Fibroblast of villous mesenchyme (primary cell): ENCODE measurements at regions not wholly inside any gene's neighbourhood (a gene's known extent, or its start where the extent isn't known, plus 50 kb on each side); places are given as distances from the start of the nearest gene placed in this dataset.

Source experiments
- DNase-seq: peaks from one replicate; pipeline ENCODE4 v3.0.0-alpha.2; 2010; ENCODE audit warnings: low read depth
- H3K4me3 ChIP-seq: 2 replicates; pipeline ENCODE4 v1.5.1; 2011; ENCODE audit warnings: low read depth, mild to moderate bottlenecking, low read length
- TF ChIP-seq, protein P1 (sequence below): IDR thresholded peaks from 2 replicates; pipeline ENCODE4 v1.5.1; 2012; ENCODE audit warnings: low read depth, mild to moderate bottlenecking, low read length; ENCODE audit not compliant: insufficient read depth

DNA sequence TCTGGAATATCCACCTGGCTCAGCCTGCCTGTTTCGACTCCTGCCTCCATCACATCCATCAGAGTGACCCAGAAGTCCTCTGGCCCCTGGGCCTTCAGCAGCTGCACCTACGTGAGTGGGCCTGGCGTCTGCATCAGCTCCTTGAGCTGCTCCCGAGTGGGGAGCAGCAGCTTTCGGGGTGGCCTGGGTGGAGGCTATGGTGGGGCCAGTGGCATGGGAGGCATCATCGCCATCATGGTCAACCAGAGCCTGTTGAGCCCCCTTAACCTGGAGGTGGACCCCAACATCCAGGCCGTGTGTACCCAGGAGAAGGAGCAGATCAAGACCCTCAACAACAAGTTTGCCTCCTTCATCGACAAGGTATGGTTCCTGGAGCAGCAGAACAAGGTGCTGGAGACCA lies 83.0 kb downstream of the SEC61B start:
- H3K4me3 ChIP-seq, result no peak overlapping the region
- TF ChIP-seq, protein P1, sequence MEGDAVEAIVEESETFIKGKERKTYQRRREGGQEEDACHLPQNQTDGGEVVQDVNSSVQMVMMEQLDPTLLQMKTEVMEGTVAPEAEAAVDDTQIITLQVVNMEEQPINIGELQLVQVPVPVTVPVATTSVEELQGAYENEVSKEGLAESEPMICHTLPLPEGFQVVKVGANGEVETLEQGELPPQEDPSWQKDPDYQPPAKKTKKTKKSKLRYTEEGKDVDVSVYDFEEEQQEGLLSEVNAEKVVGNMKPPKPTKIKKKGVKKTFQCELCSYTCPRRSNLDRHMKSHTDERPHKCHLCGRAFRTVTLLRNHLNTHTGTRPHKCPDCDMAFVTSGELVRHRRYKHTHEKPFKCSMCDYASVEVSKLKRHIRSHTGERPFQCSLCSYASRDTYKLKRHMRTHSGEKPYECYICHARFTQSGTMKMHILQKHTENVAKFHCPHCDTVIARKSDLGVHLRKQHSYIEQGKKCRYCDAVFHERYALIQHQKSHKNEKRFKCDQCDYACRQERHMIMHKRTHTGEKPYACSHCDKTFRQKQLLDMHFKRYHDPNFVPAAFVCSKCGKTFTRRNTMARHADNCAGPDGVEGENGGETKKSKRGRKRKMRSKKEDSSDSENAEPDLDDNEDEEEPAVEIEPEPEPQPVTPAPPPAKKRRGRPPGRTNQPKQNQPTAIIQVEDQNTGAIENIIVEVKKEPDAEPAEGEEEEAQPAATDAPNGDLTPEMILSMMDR, result no peak
- no peak for DNase-seq

DNA sequence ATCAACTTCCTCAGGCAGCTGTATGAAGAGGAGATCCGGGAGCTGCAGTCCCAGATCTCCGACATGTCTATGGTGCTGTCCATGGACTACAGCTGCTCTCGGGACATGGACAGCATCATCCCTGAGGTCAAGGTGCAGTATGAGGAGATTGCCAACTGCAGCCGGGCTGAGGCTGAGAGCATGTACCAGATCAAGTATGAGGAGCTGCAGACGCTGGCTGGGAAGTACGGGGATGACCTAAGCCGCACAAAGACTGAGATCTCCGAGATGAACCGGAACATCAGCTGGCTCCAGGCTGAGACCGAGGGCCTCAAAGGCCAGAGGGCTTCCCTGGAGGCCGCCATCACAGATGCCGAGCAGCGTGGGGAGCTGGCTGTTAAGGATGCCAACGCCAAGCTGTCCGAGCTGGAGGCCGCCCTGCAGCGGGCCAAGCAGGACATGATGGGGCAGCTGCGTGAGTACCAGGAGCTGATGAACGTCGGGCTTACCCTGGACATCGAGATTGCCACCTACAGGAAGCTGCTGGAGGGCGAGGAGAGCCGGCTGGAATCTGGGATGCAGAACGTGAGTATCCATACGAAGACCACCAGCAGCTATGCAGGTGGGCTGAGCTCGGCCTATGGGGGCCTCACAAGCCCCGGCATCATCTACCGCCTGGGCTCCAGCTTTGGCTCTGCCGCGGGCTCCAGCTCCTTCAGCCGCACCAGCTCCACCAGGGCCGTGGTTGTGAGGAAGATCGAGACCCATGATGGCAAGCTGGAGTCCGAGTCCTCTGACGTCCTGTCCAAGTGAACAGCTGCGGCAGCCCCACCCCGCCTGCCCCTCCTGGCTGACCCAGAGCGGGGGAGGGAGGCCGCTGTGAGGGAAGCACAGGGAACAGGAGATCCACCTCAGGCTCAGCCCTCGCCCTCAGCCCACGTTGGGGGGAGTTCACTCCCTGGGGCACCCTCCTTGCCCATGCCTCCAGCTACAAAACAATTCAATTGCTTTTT lies 84.0 kb downstream of the SEC61B start:
- DNase-seq, result no peak
- TF ChIP-seq, protein P1, result no peak
- H3K4me3 ChIP-seq, result no peak overlapping the region

DNA sequence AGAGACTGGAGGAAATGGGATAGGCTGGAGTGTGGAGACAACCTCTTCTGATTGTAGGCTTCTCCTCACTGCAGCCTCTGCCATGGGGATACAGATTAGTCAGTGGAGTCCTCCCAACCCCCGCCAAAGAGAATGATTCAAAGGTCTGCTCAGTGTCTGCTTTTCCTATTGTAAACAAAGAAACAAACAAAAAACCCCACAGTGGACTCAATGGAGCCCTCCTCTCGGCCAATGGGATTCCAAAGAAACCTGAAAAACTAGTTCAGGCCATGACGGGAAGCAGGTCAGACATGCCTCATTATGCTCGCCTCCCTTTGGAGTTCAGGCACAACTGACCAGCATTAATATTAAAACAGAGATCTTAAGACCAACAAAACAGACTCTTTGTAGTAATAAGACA lies 85.8 kb downstream of the SEC61B start:
- TF ChIP-seq, protein P1, result no peak
- DNase-seq, result no peak
- H3K4me3 ChIP-seq, result no peak overlapping the region

DNA sequence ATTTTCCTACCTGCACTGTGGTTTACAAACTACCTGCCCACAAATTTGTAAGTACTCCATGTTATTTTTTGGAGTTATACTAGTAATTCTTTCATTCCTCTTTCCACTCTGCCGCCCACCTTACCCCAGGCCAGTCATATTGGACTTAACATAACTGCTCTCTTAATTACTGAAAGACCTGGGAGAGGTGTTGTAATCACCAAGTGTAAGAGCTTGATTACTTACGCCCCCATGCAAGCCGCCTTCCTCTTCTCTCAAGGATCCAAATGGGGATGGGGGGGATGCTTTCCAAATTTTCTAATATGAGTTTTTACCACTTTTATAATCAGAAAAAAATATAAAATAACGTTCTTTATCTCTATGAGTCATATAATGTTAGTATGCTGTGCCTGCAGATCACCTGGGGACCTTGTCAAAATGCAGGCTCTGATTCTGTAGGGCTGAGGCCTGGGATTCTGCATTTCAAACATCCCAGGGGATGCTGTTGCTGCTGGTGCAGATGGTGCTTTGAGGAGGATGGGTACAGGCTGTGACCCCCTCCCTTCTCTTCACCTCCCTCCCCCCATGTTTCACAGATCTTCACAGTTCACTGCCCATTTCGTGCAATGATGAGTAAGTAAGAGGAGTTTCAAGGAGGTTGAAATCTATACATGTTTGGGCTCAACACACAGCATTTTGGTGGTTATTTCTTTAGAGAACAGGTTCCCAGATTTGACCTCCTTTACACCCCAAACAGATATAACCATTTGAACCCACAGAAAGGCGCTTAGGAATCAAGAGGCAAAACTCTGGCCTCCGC lies 87.3 kb downstream of the SEC61B start:
- no peak overlapping the region for H3K4me3 ChIP-seq
- DNase-seq, result no peak
- TF ChIP-seq, protein P1, result no peak

DNA sequence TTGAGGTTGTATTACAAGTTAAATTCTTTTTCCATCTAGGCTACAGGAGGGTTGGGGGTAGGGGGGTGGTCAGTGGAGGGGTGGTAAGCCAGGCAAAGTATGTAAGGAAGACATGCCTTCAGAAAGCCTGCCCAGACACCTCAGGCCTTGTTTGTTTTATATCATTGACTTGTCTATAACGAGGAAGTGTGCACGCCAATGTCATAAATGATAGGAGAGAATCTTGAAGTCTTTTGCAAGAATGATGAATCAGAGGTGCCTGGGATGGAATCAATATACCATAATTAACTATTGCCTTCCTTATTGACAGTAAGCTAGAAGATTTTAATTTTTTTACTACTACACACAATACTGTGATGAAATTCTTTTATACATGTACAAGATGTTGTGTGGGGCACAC lies 90.7 kb downstream of the SEC61B start:
- DNase-seq, result no peak
- TF ChIP-seq, protein P1, result no peak
- H3K4me3 ChIP-seq, result no peak overlapping the region

DNA sequence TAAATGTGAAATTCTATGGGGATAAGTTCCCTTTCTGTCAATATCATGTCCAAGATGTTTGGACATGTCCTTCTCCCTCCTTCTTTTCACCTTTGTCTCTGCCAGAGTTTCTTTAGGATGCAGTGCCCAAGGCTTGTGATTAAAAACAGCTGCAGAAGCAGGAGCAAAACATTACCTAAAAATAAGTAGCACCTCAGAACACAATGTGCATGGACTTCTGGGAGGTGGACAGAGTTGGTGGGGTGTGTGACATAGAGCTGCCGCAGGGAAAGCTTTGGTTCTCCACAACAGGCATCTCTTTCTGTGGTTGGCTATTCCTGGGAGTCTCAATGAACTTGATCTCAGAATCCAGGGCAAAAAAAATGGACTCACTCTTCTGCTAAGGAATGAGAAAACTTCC lies 97.0 kb downstream of the SEC61B start:
- TF ChIP-seq, protein P1, result no peak
- no peak overlapping the region for H3K4me3 ChIP-seq
- no peak for DNase-seq
